IPS-NIHi11 (cell line): ENCODE measurements at regions not wholly inside any gene's neighbourhood (a gene's known extent, or its start where the extent isn't known, plus 50 kb on each side); places are given as distances from the start of the nearest gene placed in this dataset.
"Not testable (repeated sequence)": the region's sequence is repeated elsewhere in the genome, so short reads cannot be mapped to it uniquely, and the experiment has no call there.

ENCODE experiments used
- DNase-seq: peaks from one replicate; pipeline ENCODE4 v3.0.0; 2012; ENCODE audit warnings: mixed read lengths, low spot score

DNA sequence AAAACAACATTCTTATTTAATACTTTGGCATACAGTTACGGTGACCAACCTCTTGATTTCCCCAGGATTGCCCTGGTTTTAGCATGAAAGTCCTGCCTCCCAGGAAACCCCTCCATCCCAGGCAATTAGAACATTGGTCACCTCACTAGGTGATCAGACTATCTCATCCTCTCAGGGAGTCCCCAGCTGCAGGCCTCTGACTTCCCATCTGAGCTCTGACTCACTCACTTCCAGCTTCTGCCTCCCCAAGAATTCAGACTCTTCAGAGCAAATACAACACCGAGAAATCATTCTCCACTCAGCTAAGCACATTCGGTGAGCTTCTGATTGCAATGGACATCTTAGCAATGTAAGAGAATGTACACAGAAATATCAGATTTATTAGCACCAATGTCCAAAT lies 92.4 kb upstream of the HES1 start:
- DNase-seq, result no peak

DNA sequence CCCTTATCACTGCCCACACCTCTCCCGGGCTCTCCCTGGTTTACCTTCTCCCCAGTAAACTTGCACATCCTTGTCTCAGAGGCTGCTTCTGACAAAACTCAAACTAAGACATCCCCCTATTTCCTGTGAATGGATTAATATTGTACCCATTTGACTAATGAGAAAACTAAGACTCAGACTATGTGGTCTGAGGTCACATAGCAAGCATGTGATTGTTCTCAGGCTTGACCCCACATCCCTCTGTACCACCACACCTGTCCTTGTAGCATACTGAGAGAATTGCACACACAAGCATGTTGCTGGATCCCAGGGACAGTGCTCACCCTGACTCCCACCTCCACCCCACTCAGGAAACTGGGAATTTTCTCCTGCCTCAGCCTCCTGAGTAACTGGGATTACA lies 90.7 kb upstream of the HES1 start:
- DNase-seq, result no peak

DNA sequence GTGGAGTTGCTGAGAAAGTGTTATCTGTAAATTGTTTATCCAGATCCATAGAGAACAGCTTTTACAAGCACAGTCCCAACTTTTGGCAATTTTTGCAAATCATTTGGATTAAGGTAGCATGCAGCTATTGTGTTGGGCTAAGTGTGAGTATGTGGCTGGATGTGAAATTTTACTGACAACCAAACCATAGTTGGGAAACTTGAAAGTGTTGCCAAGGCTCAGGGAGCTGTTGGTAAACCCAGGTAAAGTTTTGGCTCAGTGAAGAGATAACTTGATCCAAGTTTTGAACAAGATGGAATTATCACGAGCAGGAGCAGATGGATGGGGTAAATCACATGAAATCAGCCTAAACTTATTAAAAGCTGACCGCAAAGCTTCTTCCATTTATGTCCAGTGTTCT lies 90.0 kb upstream of the HES1 start:
- DNase-seq, result no peak

DNA sequence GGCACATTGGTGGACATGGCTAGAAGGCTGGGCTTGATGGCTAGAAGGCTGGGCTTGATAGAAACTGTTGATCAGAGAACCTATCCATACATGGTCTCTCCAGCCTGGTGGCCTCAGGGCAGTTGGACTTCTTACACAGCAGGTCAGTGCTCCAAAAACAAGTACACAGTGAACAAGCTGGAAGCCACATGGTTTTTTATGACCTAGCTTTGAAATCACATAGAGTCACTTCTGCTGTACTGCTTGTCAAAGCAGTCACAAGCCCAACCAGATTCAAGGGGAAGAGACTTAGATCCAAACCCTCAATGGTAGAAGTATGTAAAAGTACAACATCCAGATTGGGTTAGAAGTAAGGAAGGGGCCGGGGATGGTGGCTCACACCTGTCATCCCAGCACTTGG lies 89.4 kb upstream of the HES1 start:
- DNase-seq, result no peak

DNA sequence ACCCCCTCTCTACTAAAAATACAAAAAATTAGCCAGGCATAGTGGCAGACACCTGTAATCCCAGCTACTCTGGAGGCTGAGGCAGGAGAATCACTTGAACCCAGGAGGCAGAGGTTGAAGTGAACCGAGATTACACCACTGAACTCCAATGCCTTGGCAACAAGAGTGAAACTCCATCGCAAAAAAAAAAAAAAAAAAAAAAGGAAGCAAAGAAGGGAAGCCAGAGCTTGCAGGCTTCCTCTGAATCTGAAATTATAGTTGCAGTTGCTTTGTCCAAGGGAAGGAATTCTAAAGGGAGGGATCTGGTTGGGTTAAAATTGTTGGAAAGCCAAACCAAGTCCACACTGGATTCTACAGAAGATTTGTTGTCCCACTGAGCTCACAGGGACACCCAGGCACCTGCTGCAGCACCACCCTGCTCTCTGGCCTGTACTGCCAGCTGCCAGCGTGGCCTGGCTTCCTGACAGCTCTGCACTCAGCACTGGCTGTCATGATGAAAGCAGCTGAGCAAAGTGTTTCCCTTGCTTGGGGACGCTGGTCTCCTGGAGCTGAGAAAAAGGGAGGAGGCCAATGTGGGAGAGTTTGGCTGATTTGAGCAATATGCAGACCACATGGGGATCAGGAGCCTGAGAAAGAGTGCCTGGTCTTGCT lies 88.8 kb upstream of the HES1 start:
- DNase-seq, result no peak

DNA sequence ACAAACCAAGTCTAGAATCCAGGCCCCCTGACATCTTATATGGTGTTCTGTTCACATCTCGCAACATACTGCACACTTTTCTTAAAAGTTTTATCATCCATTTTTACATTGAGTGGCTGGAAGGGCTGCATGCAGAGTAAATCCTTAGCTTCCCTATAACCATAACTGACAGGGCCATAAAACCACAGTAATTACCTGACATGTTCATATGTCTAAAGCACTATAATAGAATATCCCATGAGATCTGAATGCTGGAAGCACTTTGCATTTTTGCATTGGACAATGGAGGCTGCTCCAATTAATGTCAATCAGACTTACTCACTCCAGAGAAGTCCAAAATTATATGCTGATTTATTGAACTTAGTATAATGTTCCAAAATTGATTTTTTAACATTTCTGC lies 86.6 kb upstream of the HES1 start:
- no peak for DNase-seq

DNA sequence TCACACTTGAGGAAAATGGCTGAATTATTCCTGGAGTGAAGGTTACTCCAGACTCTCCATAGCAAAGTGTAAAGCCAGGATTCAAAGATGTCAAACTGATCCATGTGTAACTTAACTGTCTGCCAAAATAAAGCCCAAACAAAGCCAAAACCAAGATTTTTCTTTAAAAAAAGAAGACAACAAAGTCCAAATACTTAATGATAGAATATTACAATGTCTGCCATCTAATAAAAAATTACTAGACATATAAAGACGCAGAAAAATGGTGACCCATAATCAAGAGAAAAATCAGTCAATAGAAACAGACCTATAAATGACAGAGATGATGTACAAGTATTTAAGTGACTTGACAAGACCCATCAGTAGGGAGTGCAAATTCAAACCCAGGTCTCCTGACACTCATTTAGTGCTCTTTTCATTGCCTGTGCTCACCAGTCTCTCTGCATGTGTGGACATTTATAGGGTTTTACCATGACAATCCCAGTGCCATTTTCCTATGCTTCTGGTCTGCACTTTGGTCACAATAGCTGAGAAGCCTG lies 85.1 kb upstream of the HES1 start:
- DNase-seq, result no peak

DNA sequence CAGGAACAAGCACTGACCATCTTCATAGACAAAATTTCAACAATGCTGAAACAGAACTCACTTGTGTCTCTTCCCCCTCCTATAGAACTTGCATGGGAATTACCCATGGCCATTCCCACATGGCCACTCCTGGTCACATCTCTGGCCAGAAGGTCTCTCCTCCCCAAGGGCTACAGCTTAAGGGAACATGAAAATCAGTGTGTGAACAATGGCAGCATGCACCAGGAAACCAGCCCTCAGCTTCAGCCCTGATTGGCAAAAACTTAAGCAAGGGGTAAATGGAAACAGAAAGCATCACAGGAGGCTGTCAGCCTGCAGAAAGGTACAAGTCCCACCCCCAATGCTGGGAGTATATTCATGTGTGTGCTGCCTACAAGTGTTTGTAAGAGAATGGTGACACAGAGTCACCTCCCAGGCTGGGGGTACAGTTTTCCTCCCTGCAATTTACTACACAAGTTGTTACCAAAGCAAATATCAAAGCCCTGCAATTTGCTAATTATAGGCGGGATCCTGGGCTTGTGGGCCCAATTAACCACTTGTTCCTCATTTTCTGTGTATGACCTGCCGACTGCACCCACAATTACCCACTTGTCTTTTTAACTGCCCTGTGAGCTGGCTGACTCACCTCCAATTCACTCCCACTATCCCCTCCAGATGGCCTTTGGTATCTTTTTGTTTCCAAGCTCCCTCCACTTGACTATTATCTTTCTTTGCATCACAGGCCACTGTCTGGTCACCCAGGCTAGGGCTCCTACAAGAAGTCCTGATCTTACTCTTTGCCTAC lies 84.4 kb upstream of the HES1 start:
- no peak for DNase-seq

DNA sequence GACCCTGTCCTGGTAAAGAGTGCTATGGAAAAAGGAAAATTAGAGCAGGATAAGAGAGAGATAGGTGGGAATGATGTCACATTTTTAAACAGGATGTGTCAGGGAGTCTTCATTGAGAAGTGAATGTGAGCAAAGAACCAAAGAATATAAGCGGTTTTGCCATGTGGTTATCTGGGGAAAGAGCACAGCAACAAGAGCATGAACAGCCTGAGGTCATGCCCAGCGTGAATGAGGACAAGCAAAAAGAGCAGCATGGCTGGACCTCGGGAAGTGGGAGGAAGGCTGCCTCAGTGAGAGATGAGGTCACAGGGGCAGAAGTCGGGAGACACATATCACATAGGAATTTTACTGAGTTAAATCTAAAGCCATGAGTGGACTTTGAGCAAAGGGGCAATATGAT lies 82.8 kb upstream of the HES1 start:
- DNase-seq, result no peak

DNA sequence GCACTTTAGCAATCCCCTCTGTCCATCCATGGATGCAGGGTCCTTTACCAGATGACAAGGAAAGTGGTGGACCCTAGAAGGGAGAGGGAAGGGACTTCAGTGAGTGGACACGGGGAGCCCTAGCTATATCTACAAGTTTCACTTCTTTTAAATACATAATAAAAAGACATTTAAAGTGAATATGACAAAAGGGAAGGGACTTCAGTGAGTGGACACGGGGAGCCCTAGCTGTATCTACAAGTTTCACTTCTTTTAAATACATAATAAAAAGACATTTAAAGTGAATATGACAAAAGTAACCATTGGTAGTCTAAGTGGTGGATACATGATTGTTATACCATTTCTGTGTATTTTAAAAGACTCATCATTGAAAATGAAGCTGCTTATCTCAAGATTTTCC lies 81.9 kb upstream of the HES1 start:
- no peak for DNase-seq

DNA sequence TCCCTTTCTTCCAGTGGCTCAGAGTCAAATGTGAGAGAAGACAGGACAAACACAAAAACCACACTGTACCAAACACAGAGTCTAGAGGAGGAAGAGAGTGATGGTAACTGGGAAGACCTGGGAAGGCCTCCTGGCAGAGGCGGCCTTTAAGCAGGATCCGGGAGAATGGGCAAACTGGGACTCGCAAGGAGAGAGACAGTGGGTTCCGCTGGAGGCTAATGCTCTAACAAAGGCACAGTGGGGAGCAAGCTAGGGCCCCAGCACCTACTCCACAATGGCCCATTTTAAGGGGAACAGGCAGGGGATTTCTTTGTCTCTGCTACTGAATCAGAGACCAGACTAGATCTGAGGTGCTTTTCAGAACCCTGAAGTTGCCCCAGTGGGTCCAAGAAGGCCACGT lies 81.4 kb upstream of the HES1 start:
- DNase-seq, result no peak

DNA sequence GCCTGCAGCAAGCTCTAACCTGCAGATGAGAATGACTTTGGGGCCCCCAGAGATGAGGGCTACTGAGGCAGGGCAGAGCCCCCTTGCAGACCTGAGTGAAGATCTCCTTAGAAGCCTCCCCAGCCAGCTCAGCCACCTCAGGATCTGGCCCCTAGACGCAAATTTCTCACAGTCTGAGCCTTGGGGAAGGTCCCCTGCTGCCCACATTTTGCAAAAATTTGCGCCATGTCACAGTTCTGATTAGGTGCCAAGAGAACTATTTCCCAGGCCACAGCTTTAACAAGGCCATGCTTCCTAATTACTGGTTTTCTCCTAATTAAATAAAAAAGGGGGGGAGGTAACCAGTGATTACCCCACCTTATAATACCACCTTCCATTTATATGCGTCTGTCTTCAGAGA lies 81.0 kb upstream of the HES1 start:
- no peak for DNase-seq

DNA sequence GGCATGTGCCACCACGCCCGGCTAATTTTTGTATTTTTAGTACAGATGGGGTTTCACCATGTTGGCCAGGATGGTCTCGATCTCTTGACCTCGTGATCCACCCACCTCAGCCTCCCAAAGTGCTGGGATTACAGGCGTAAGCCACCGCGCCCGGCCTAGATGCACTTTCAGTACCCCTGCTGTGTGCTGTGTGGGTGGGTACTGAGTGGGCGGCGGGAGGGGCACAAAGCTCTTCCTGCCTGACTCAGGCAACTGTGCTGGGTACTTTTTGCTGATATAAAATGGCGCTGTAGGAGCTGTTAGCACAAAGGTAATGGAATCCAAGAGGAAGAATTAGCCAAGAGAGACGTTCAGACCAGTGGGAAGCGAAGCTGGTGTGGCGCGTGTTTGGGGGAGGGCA lies 79.6 kb upstream of the HES1 start:
- not testable (repeated sequence) for DNase-seq

DNA sequence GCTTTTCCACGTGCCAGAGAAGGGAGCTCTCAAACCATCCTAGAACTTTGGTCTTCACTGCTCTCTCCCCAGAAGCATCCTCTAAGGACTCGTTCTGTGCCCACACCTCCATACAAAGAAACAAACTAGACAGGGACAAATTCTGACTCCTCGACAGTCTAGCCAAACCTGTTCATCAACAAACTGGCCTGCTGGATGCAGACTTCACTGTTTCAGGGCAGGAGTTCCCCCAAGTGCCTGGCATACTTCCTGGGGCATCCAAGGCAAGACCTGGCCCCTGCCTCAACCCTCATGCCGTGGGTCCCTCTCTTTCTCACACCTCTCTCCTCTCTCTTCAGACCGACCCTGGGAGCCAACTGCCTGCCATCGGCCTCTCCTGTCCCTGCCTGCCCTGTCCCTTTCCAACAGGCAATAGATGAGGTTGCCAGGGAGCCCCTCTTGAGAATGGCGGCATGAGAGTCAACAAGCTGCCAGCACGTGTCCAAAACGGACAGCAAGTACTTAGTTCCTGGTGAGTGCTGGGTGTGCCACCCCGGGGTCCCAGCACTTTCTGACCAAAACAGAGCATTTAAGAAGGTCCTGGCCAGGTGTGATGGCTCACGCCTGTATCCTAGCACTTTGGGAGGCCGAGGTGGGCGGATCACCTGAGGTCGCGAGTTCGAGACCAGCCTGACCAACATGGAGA lies 79.1 kb upstream of the HES1 start:
- no peak for DNase-seq

DNA sequence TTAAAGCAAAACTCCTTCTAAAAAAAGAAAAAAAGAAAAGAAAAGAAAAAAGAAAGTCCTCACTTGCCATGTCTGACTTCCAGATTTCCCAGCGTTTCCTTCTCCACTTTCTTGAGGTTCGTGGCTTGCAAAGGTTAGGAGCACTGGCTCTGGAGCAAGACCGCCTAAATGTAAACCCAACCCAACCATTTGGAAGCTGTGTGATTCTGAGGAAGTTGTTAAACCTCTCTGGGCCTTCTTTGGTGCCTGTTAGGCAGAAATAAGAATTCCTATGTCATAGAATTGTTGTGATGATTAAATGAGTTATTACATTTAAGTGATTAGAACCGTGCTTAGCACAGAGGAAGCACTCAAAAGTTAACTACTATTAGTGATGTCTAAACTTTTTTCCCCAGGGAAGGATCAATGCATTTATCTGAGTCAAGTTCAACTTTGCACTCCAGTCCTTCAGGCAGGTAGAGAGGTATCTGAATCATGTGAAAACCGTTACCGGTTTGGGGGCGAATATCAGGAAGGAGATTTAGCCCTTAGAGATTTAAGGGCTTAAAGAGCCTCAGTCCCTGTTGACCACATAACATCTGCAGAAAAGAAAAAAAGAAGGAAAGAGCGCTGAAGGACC lies 78.3 kb upstream of the HES1 start:
- no peak for DNase-seq

DNA sequence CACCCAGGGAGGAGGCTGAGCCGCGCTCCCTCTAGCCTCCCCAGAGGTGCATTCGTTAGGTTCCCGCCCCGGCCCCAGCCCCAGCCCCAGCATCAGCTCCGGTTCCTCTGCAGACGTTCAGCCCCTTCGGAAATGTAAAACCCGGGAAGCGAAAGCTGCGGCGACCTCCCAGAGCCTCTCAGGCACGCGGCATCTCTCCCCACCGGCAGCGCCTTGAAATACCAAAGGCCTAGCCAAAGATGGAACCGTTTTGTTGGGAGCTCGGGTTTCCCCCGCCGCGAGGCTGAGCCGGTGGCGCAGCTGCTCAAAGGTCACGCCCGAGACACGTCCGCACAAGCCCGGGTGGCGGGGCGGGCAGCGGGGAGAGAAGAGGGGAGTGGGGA lies 77.8 kb upstream of the HES1 start:
- DNase-seq, result peak; percentile 78

DNA sequence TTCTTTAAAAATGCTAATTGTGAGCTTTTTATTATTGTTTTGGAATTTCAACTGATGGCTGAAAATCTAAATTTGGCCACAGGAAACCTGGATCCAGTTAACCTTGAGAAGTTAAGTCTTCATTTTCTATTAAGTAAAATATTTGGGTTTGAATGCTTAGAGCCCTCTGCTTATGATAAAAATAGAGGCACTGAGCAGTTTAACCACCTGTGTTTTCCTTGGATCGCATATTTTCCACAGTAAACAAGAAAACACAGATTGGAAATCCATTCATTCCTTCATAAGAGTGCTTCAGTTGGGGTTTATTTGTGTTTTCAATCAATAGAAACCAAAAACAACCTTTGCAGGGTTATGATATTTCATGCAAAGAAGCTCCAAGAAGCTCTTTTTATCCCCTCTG lies 77.2 kb upstream of the HES1 start:
- no peak for DNase-seq

DNA sequence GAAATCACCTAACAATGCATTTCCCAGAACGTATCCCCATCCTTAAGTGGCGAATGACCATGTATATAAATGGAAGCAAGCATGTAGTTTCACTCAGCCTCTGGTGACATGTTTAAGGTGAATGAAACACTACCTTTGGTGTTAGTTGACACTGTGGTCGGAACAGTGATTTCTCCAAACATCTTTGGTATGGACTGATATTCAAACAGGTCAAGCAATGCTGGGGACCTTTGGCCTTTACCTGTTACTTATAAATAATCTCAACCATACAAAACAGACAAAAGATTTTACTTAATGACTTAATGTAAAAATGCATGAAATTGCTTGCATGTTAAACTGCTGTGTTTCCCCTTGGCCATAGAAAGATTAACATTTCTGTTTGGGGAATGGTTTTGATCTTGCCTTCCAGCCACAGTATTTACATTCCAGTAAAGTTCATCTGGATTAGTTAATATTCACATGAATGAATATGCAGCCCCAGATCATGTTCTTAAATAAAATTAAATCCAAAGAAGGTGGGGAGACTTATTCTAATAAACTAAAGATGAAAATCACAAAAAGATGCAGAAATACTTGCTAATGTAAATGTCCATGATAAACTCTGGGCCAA lies 74.4 kb upstream of the HES1 start:
- no peak for DNase-seq

DNA sequence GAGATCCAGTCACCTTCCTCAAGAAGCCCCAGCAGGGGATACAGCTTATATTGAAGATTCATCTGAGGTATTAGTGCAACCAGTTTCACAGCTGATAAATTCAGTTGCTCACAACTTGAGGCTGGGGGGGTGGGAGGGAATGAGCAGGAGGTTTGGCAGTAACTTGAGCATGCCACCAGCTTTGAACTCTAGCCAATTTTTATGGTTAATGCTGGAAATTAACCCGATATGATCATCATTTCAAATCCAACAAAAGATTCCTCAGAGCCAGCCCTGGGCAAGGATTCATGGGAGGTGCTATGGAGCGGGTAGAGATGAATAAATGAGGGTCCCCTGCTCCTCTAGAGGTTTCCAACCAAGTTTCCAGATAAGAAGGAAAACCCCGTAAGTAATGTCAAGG lies 73.1 kb upstream of the HES1 start:
- no peak for DNase-seq

DNA sequence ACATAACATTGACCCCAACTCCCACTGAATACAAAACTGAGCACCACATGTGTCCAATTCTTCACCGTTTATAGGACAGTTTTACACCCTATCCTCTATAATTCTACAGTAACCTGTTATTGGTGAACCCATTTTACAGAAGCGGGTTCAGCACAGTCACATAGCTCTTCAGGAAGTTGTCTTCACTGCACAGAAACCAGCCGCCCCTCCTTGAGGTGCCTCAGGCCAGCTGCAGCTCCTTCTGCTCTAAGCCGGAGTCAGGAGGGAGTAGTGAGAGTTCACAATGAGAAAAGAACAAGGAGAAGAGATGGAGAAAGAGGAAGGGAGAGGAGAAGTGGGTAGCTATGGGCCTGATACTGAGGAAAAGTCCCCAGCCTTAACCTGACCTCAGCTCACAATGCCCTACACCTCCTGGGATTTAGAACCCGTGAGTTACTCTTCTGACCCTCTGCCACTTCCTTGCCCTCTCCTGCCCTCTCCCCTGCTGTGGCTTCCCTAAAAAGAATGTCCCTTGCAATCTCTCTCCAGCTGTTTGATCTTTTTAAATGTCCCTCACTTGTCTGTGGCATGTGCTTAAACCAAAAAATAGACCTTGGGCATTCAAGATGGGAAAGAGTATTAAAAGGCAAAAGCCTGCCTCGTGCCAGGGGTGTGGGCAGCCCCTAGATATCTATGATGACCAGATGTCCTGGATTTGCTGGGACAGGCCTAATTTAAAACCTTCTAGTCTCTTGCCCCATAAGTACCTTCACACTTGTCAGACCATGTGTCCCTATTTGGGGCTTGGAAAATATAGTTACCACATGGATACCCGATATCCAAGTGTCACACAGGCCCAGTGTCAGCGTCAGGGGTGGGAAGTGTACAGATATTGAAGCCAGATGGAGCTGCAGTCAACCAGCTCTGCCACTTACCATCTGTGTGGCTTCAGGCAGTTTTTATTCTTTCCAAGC lies 71.3 kb upstream of the HES1 start:
- no peak for DNase-seq

DNA sequence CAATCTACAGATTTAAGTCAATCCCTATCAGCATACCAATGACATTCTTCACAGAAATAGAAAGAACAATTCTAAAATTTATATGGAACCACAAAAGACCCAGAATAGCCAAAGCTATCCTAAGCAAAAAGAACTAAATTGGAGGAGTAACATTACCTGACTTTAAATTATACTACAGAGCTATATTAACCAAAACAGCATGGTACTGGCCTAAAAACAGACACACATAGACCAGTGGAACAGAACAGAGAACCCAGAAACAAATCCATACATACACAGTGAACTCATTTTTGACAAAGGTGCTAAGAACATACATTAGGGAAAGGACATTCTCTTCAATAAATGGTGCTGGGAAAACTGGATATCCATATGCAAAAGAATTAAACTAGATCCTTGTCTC lies 68.6 kb upstream of the HES1 start:
- not testable (repeated sequence) for DNase-seq
